GM23338 (cell line): ENCODE measurements at regions not wholly inside any gene's neighbourhood (a gene's known extent, or its start where the extent isn't known, plus 50 kb on each side); places are given as distances from the start of the nearest gene placed in this dataset.

Experiments
- ATAC-seq: fragments of 200-7000 bp; cut with Tn5 transposase; 3 replicates; pipeline ENCODE4 v1.9.1; 2020
- DNase-seq: peaks from one replicate; pipeline ENCODE4 v3.0.0-alpha.2; 2015; ENCODE audit warnings: low spot score
- H2AFZ ChIP-seq: fragments of 200-600 bp; sonication (generic); 2 replicates; pipeline ENCODE4 v1.8.0; 2016; ENCODE audit warnings: antibody characterized with exemption, mild to moderate bottlenecking, moderate library complexity
- H3F3A ChIP-seq: fragments of 200-600 bp; sonication (generic); replicated peaks from 2 replicates; pipeline ENCODE4 v1.8.0; 2017; ENCODE audit warnings: antibody characterized with exemption, mixed run types, low read depth
- H3K27ac ChIP-seq: fragments of 200-600 bp; sonication (generic); 2 replicates; pipeline ENCODE4 v1.6.1; 2016; ENCODE audit warnings: low read depth
- H3K27me3 ChIP-seq: fragments of 200-600 bp; sonication (generic); 2 replicates; pipeline ENCODE4 v1.8.0; 2016; ENCODE audit warnings: mild to moderate bottlenecking, mixed run types, moderate library complexity; ENCODE audit not compliant: insufficient read depth
- H3K36me3 ChIP-seq: fragments of 200-600 bp; sonication (generic); 2 replicates; pipeline ENCODE4 v1.8.0; 2016; ENCODE audit warnings: mild to moderate bottlenecking; ENCODE audit not compliant: insufficient read depth
- H3K4me1 ChIP-seq: fragments of 200-600 bp; sonication (generic); 2 replicates; pipeline ENCODE4 v1.8.0; 2016; ENCODE audit warnings: mild to moderate bottlenecking, moderate library complexity; ENCODE audit not compliant: insufficient read depth
- H3K4me2 ChIP-seq: fragments of 200-600 bp; sonication (generic); 2 replicates; pipeline ENCODE4 v1.7.1; 2017; ENCODE audit warnings: mixed run types
- H3K4me3 ChIP-seq: fragments of 200-600 bp; sonication (generic); 2 replicates; pipeline ENCODE4 v1.6.1; 2016; ENCODE audit warnings: mixed run types
- H3K79me2 ChIP-seq: fragments of 200-600 bp; sonication (generic); replicated peaks from 2 replicates; pipeline ENCODE4 v1.8.0; 2017; ENCODE audit warnings: mild to moderate bottlenecking; ENCODE audit not compliant: insufficient read depth
- H3K9me2 ChIP-seq: fragments of 200-600 bp; sonication (generic); 2 replicates; pipeline ENCODE4 v1.8.0; 2017; ENCODE audit not compliant: insufficient read depth
- H4K20me1 ChIP-seq: fragments of 200-600 bp; sonication (generic); replicated peaks from 2 replicates; pipeline ENCODE4 v1.8.0; 2017; ENCODE audit warnings: mild to moderate bottlenecking; ENCODE audit not compliant: insufficient read depth
- H3K27ac Mint-ChIP-seq: 2 replicates; pipeline ENCODE4 v1.8.0; 2020; ENCODE audit warnings: inconsistent platforms, mild to moderate bottlenecking, moderate library complexity, mixed read lengths
- H3K27me3 Mint-ChIP-seq: 3 replicates; pipeline ENCODE4 v1.8.0; 2022; ENCODE audit warnings: low read depth, mild to moderate bottlenecking, moderate library complexity, mixed read lengths, inconsistent platforms; ENCODE audit not compliant: insufficient read depth, poor library complexity
- H3K36me3 Mint-ChIP-seq: 3 replicates; pipeline ENCODE4 v1.8.0; 2021; ENCODE audit warnings: low read depth, mild to moderate bottlenecking, inconsistent platforms, moderate library complexity, mixed read lengths
- H3K4me1 Mint-ChIP-seq: 3 replicates; pipeline ENCODE4 v1.8.0; 2020; ENCODE audit warnings: mild to moderate bottlenecking, inconsistent platforms, mixed read lengths
- H3K4me3 Mint-ChIP-seq: 3 replicates; pipeline ENCODE4 v1.8.0; 2021; ENCODE audit warnings: moderate library complexity, mild to moderate bottlenecking, inconsistent platforms, mixed read lengths
- H3K9me3 Mint-ChIP-seq: 3 replicates; pipeline ENCODE4 v1.8.0; 2020; ENCODE audit warnings: moderate library complexity, mild to moderate bottlenecking, inconsistent platforms, mixed read lengths
- CREB1 ChIP-seq: fragments of 250-450 bp; sonication (Bioruptor Pico); IDR thresholded peaks from 2 replicates; pipeline ENCODE4 v1.5.0; 2020; ENCODE audit warnings: low read depth, mild to moderate bottlenecking, moderate library complexity
- CTCF ChIP-seq, 2 experiments: fragments of 200-600 bp in 1 of 2; sonication (generic) in 1 of 2; conservative IDR thresholded peaks; 2 replicates each; pipeline versions ENCODE4 v1.5.1 to v1.6.1; 2016 to 2017; ENCODE audit warnings: antibody characterized with exemption in 2 of 2, low read depth in 2 of 2, mild to moderate bottlenecking in 2 of 2, moderate library complexity in 1 of 2
- ETS1 ChIP-seq: IDR thresholded peaks from 2 replicates; pipeline ENCODE4 v1.6.1; 2016; ENCODE audit warnings: antibody characterized with exemption
- EZH2 ChIP-seq: fragments of 200-600 bp; sonication (generic); IDR thresholded peaks from one replicate; pipeline ENCODE4 v1.8.0; 2017; ENCODE audit warnings: antibody characterized with exemption, mild to moderate bottlenecking, low read depth; ENCODE audit not compliant: unreplicated experiment
- EZH2phosphoT487 ChIP-seq: fragments of 200-600 bp; sonication (generic); IDR thresholded peaks from one replicate; pipeline ENCODE4 v1.8.1; 2018; ENCODE audit warnings: antibody characterized with exemption; ENCODE audit not compliant: unreplicated experiment
- JUNB ChIP-seq: IDR thresholded peaks from one replicate; pipeline ENCODE4 v1.6.1; 2016; ENCODE audit warnings: antibody characterized with exemption; ENCODE audit not compliant: unreplicated experiment
- NANOG ChIP-seq: IDR thresholded peaks from 2 replicates; pipeline ENCODE4 v1.6.1; 2016; ENCODE audit warnings: antibody characterized with exemption, borderline replicate concordance
- POLR2AphosphoS5 ChIP-seq: IDR thresholded peaks from 2 replicates; pipeline ENCODE4 v1.6.1; 2016; ENCODE audit warnings: antibody characterized with exemption, low read depth
- REST ChIP-seq: IDR thresholded peaks from one replicate; pipeline ENCODE4 v1.6.1; 2018; ENCODE audit warnings: antibody characterized with exemption; ENCODE audit not compliant: unreplicated experiment
- STAT1 ChIP-seq: IDR thresholded peaks from one replicate; pipeline ENCODE4 v1.6.1; 2016; ENCODE audit warnings: antibody characterized with exemption; ENCODE audit not compliant: unreplicated experiment
- ZNF114 ChIP-seq: fragments of 250-450 bp; sonication (Bioruptor Pico); IDR thresholded peaks from 2 replicates; pipeline ENCODE4 v1.5.0; 2020; ENCODE audit warnings: mild to moderate bottlenecking, moderate library complexity
- ZNF331 ChIP-seq: fragments of 250-450 bp; sonication (Bioruptor Pico); IDR thresholded peaks from 2 replicates; pipeline ENCODE4 v1.5.0; 2020; ENCODE audit warnings: low read depth, mild to moderate bottlenecking, moderate library complexity
- ZNF462 ChIP-seq: fragments of 250-450 bp; sonication (Bioruptor Pico); IDR thresholded peaks from 2 replicates; pipeline ENCODE4 v1.5.0; 2020; ENCODE audit warnings: mild to moderate bottlenecking, moderate library complexity

- H3K4me2 ChIP-seq: no peak overlapping the region
- H3K36me3 Mint-ChIP-seq: peaks cover 48% of the 10 kb centered on the region
- no peak for ATAC-seq
- no peak overlapping the region for H2AFZ ChIP-seq
- H3K27ac Mint-ChIP-seq: no peak overlapping the region
- H3K4me3 ChIP-seq: no peak overlapping the region
- no peaks in the 10 kb centered on the region for H3K4me1 ChIP-seq
- no peaks in the 10 kb centered on the region for H3F3A ChIP-seq
- TF ChIP-seq ZNF114 (CRISPR knock-in tag) (no peak), CREB1 (CRISPR knock-in tag) (no peak), REST (no peak), EZH2 (no peak), ETS1 (no peak), ZNF331 (CRISPR knock-in tag) (no peak), POLR2AphosphoS5 (no peak), NANOG (no peak), STAT1 (no peak), ZNF462 (CRISPR knock-in tag) (no peak), CTCF (conservative IDR thresholded peaks at IDR 0.05; ENCODE audit: low read depth in 2 of 2) (no peak), EZH2phosphoT487 (no peak), JUNB (no peak)
- H3K27me3 ChIP-seq: no peaks in the 10 kb centered on the region
- H4K20me1 ChIP-seq: no peaks in the 10 kb centered on the region
- H3K9me2 ChIP-seq: no peaks in the 10 kb centered on the region
- no peaks in the 10 kb centered on the region for H3K79me2 ChIP-seq
- H3K9me3 Mint-ChIP-seq: peaks cover 96% of the 10 kb centered on the region
- no peak overlapping the region for H3K4me3 Mint-ChIP-seq
- H3K27me3 Mint-ChIP-seq: peaks cover 14% of the 10 kb centered on the region
- no peaks in the 10 kb centered on the region for H3K36me3 ChIP-seq
- DNase-seq: no peak
- H3K4me1 Mint-ChIP-seq: no peaks in the 10 kb centered on the region
- no peak overlapping the region for H3K27ac ChIP-seq
Measured at GRCh38 chr12:34215213-34215892, 193.1 kb downstream of the ALG10 start.
